ENCODE measurements at regions not wholly inside any gene's neighbourhood (a gene's known extent, or its start where the extent isn't known, plus 50 kb on each side); places are given as distances from the start of the nearest gene placed in this dataset.

DNA sequence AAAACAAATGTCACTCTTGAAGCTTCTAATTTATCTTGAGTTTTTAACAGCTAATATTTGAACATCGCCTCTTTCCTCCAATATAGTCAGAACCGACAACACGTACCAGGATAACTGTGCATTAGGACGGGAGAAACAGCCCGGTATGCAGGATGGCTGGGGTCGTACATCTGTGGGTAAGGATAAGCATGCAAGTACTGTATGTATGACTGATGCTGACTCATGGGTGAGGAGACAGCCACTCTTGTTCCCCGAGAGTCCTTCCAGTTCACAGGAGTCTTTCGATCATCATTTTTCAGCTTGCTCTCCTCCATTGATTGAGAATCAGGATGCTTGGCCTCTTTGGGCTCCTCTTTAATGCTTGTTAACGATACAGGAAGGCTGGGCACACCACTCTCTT is 102.3 kb downstream of the ZNF608 start:
- Histone ChIP-seq H3K27ac (ENCODE audit: low read depth, low read length, poor library complexity, severe bottlenecking) (no peak overlapping the region), H2AFZ (ENCODE audit: low read length) (no peak overlapping the region), H3K9me3 (ENCODE audit: low read length) (no peaks in the 10 kb centered on the region), H3K79me2 (ENCODE audit: insufficient read depth, low read depth, low read length) (peaks cover 11% of the 10 kb centered on the region; the same call in 1 of the 2 replicates), H4K20me1 (ENCODE audit: insufficient read depth, low read length) (peaks cover 9% of the 10 kb centered on the region; the same call in 1 of the 2 replicates), H3K4me3 (ENCODE audit: low read depth, low read length, poor library complexity, severe bottlenecking) (no peak overlapping the region), H3K4me2 (ENCODE audit: low read length) (no peak overlapping the region), H3K36me3 (ENCODE audit: insufficient read depth, low read length) (peaks cover 87% of the 10 kb centered on the region), H3K9me2 (ENCODE audit: insufficient read depth, low read length) (no peaks in the 10 kb centered on the region), H3K4me1 (ENCODE audit: insufficient read depth, low read length, poor library complexity, severe bottlenecking) (peaks cover 51% of the 10 kb centered on the region)
- intact Hi-C loops (cut with micrococcal nuclease; ENCODE audit: unreplicated experiment), result no loop called here
- ChIA-PET POLR2A (interaction anchor here (0.8 to 1.3 kb wide), 3 partner anchors 15 to 59 kb away, joined by 3 to 4 read pairs (median 3); no protein-coding TSS in a partner anchor), CTCF (ENCODE audit: unreplicated experiment) (no interaction called here)
- TF ChIP-seq, protein P1, sequence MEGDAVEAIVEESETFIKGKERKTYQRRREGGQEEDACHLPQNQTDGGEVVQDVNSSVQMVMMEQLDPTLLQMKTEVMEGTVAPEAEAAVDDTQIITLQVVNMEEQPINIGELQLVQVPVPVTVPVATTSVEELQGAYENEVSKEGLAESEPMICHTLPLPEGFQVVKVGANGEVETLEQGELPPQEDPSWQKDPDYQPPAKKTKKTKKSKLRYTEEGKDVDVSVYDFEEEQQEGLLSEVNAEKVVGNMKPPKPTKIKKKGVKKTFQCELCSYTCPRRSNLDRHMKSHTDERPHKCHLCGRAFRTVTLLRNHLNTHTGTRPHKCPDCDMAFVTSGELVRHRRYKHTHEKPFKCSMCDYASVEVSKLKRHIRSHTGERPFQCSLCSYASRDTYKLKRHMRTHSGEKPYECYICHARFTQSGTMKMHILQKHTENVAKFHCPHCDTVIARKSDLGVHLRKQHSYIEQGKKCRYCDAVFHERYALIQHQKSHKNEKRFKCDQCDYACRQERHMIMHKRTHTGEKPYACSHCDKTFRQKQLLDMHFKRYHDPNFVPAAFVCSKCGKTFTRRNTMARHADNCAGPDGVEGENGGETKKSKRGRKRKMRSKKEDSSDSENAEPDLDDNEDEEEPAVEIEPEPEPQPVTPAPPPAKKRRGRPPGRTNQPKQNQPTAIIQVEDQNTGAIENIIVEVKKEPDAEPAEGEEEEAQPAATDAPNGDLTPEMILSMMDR (conservative IDR thresholded peaks at IDR 0.05; ENCODE audit: low read length), result no peak
- TF ChIP-seq EZH2phosphoT487 (IDR thresholded peaks at IDR 0.05; ENCODE audit: borderline replicate concordance, low read depth, low read length), result no peak
- BruUV-seq (replicated peaks), result no TSS peak
- no peak for DNase-seq (ENCODE audit: low spot score)

GRCh38 chr5:124643336-124643735 is 103.1 kb downstream of the ZNF608 start:
- ChIA-PET CTCF (ENCODE audit: unreplicated experiment) (no interaction called here), POLR2A (interaction anchor here (0.8 to 1.3 kb wide), 2 partner anchors 16 to 60 kb away, joined by 3 to 4 read pairs; no protein-coding TSS in a partner anchor)
- H3K79me2 ChIP-seq (ENCODE audit: insufficient read depth, low read depth, low read length), result peaks cover 3% of the 10 kb centered on the region; the same call in 1 of the 2 replicates
- TF ChIP-seq, protein P1 (conservative IDR thresholded peaks at IDR 0.05; ENCODE audit: low read length), result no peak
- TF ChIP-seq EZH2phosphoT487 (IDR thresholded peaks at IDR 0.05; ENCODE audit: borderline replicate concordance, low read depth, low read length), result no peak
- H3K4me3 ChIP-seq (ENCODE audit: low read depth, low read length, poor library complexity, severe bottlenecking), result no peak overlapping the region
- H3K4me1 ChIP-seq (ENCODE audit: insufficient read depth, low read length, poor library complexity, severe bottlenecking), result peaks cover 43% of the 10 kb centered on the region
- DNase-seq (ENCODE audit: low spot score), result no peak
- H2AFZ ChIP-seq (ENCODE audit: low read length), result no peak overlapping the region
- peaks cover 86% of the 10 kb centered on the region for H3K36me3 ChIP-seq (ENCODE audit: insufficient read depth, low read length)
- no peaks in the 10 kb centered on the region for H3K9me3 ChIP-seq (ENCODE audit: low read length)
- intact Hi-C loops (cut with micrococcal nuclease; ENCODE audit: unreplicated experiment), result no loop called here
- BruUV-seq (replicated peaks), result no TSS peak
- no peaks in the 10 kb centered on the region for H3K9me2 ChIP-seq (ENCODE audit: insufficient read depth, low read length)
- H4K20me1 ChIP-seq (ENCODE audit: insufficient read depth, low read length), result peaks cover under 1% of the 10 kb centered on the region; the same call in 1 of the 2 replicates
- no peak overlapping the region for H3K27ac ChIP-seq (ENCODE audit: low read depth, low read length, poor library complexity, severe bottlenecking)
- H3K4me2 ChIP-seq (ENCODE audit: low read length), result no peak overlapping the region

- Histone ChIP-seq H3K79me2 (ENCODE audit: insufficient read depth, low read depth, low read length) (no peaks in the 10 kb centered on the region; the same call in 1 of the 2 replicates), H4K20me1 (ENCODE audit: insufficient read depth, low read length) (no peaks in the 10 kb centered on the region; the same call in 1 of the 2 replicates), H2AFZ (ENCODE audit: low read length) (no peak overlapping the region), H3K9me3 (ENCODE audit: low read length) (no peaks in the 10 kb centered on the region), H3K27ac (ENCODE audit: low read depth, low read length, poor library complexity, severe bottlenecking) (no peak overlapping the region), H3K36me3 (ENCODE audit: insufficient read depth, low read length) (peaks cover 84% of the 10 kb centered on the region), H3K9me2 (ENCODE audit: insufficient read depth, low read length) (no peaks in the 10 kb centered on the region), H3K4me3 (ENCODE audit: low read depth, low read length, poor library complexity, severe bottlenecking) (no peak overlapping the region), H3K4me1 (ENCODE audit: insufficient read depth, low read length, poor library complexity, severe bottlenecking) (peaks cover 31% of the 10 kb centered on the region), H3K4me2 (ENCODE audit: low read length) (no peak overlapping the region)
- CTCF ChIA-PET (ENCODE audit: unreplicated experiment), result no interaction called here
- POLR2A ChIA-PET, result interaction anchor here (0.6 to 0.7 kb wide), 3 partner anchors 90 to 740 kb away, joined by 4 to 5 read pairs (median 5); no protein-coding TSS in a partner anchor
- no peak for DNase-seq (ENCODE audit: low spot score)
- BruUV-seq (replicated peaks), result no TSS peak
- intact Hi-C loops (cut with micrococcal nuclease; ENCODE audit: unreplicated experiment), result no loop called here
- TF ChIP-seq, protein P1 (conservative IDR thresholded peaks at IDR 0.05; ENCODE audit: low read length), result no peak
- no peak for TF ChIP-seq EZH2phosphoT487 (IDR thresholded peaks at IDR 0.05; ENCODE audit: borderline replicate concordance, low read depth, low read length)
These were observed 104.3 kb downstream of the ZNF608 start for GRCh38 chr5:124642151-124642550.
